Trophoblast cell (in vitro differentiated cells and primary cell): ENCODE measurements at regions not wholly inside any gene's neighbourhood (a gene's known extent, or its start where the extent isn't known, plus 50 kb on each side); places are given as distances from the start of the nearest gene placed in this dataset.

ENCODE experiments used
- DNase-seq, 2 donors: peaks; one replicate each; pipeline ENCODE4 v3.0.0-alpha.2; 2016
- H2AFZ ChIP-seq: 2 replicates; pipeline ENCODE4 v1.6.1; 2013; ENCODE audit warnings: low read length, moderate library complexity, mild to moderate bottlenecking; ENCODE audit not compliant: insufficient read depth, poor library complexity
- H2AK5ac ChIP-seq: 2 replicates; pipeline ENCODE4 v1.6.1; 2013; ENCODE audit warnings: mild to moderate bottlenecking, low read length
- H2BK120ac ChIP-seq: 2 replicates; pipeline ENCODE4 v1.6.1; 2013; ENCODE audit warnings: low read length, mild to moderate bottlenecking, moderate library complexity; ENCODE audit not compliant: insufficient read depth, poor library complexity
- H2BK12ac ChIP-seq: 2 replicates; pipeline ENCODE4 v1.6.1; 2013; ENCODE audit warnings: mild to moderate bottlenecking, low read length, moderate library complexity
- H2BK5ac ChIP-seq: 2 replicates; pipeline ENCODE4 v1.6.1; 2013; ENCODE audit warnings: low read length, low read depth, moderate library complexity, mild to moderate bottlenecking; ENCODE audit not compliant: poor library complexity
- H3K14ac ChIP-seq: 2 replicates; pipeline ENCODE4 v1.6.1; 2013; ENCODE audit warnings: mild to moderate bottlenecking, low read length
- H3K18ac ChIP-seq: 2 replicates; pipeline ENCODE4 v1.6.1; 2013; ENCODE audit warnings: mild to moderate bottlenecking, low read length
- H3K23ac ChIP-seq: 2 replicates; pipeline ENCODE4 v1.6.1; 2013; ENCODE audit warnings: low read length
- H3K27ac ChIP-seq: 2 replicates; pipeline ENCODE4 v1.5.1; 2013; ENCODE audit warnings: low read depth, mild to moderate bottlenecking, inconsistent platforms, low read length, moderate library complexity
- H3K27me3 ChIP-seq: 2 replicates; pipeline ENCODE4 v1.6.1; 2013; ENCODE audit warnings: inconsistent platforms, mild to moderate bottlenecking, low read length, moderate library complexity; ENCODE audit not compliant: insufficient read depth
- H3K36me3 ChIP-seq, 2 experiments: 1 replicate in 1 of 2; 2 replicates in 1 of 2; pipeline ENCODE4 v1.6.1; 2013; ENCODE audit warnings: low read length in 2 of 2, mild to moderate bottlenecking in 2 of 2, moderate library complexity in 1 of 2; ENCODE audit not compliant: insufficient read depth in 2 of 2, control insufficient read depth in 1 of 2
- H3K4ac ChIP-seq: 2 replicates; pipeline ENCODE4 v1.6.1; 2013; ENCODE audit warnings: low read depth, mild to moderate bottlenecking, low read length, moderate library complexity
- H3K4me1 ChIP-seq, 2 experiments: 1 replicate in 1 of 2; 2 replicates in 1 of 2; pipeline ENCODE4 v1.6.1; 2013; ENCODE audit warnings: low read length in 2 of 2, mild to moderate bottlenecking in 2 of 2, moderate library complexity in 1 of 2; ENCODE audit not compliant: insufficient read depth in 2 of 2, control insufficient read depth in 1 of 2
- H3K4me2 ChIP-seq: 2 replicates; pipeline ENCODE4 v1.6.1; 2013; ENCODE audit warnings: inconsistent platforms, mild to moderate bottlenecking, low read length, moderate library complexity
- H3K4me3 ChIP-seq: 2 replicates; pipeline ENCODE4 v1.5.1; 2013; ENCODE audit warnings: mild to moderate bottlenecking, low read depth, low read length, inconsistent platforms
- H3K79me1 ChIP-seq: one replicate; pipeline ENCODE4 v1.6.1; 2013; ENCODE audit warnings: low read length
- H3K79me2 ChIP-seq: 2 replicates; pipeline ENCODE4 v1.6.1; 2013; ENCODE audit warnings: low read length, mild to moderate bottlenecking; ENCODE audit not compliant: control insufficient read depth, insufficient read depth, poor library complexity
- H3K9ac ChIP-seq: 2 replicates; pipeline ENCODE4 v1.6.1; 2013; ENCODE audit warnings: mild to moderate bottlenecking, low read length
- H3K9me3 ChIP-seq: 2 replicates; pipeline ENCODE4 v1.6.1; 2013; ENCODE audit warnings: low read depth, mild to moderate bottlenecking, control low read depth, inconsistent platforms, low read length; ENCODE audit not compliant: insufficient read depth
- H4K12ac ChIP-seq: 2 replicates; pipeline ENCODE4 v1.6.1; 2013; ENCODE audit warnings: low read depth, mild to moderate bottlenecking, low read length, moderate library complexity
- H4K8ac ChIP-seq: 2 replicates; pipeline ENCODE4 v1.6.1; 2013; ENCODE audit warnings: low read depth, mild to moderate bottlenecking, low read length, moderate library complexity
- H4K91ac ChIP-seq: one replicate; pipeline ENCODE4 v1.6.1; 2013; ENCODE audit warnings: low read depth, mild to moderate bottlenecking, low read length, moderate library complexity
- WGBS: extraction: QIAGEN DNeasy Blood & Tissue Kit; methylation state at CpG from one replicate; pipeline ENCODE4 v1.1.7; 2013; ENCODE audit warnings: missing lambda C conversion rate; ENCODE audit not compliant: insufficient read length, insufficient coverage; ENCODE audit errors: extremely low coverage; 5-methylcytosine and 5-hydroxymethylcytosine counted together

DNA sequence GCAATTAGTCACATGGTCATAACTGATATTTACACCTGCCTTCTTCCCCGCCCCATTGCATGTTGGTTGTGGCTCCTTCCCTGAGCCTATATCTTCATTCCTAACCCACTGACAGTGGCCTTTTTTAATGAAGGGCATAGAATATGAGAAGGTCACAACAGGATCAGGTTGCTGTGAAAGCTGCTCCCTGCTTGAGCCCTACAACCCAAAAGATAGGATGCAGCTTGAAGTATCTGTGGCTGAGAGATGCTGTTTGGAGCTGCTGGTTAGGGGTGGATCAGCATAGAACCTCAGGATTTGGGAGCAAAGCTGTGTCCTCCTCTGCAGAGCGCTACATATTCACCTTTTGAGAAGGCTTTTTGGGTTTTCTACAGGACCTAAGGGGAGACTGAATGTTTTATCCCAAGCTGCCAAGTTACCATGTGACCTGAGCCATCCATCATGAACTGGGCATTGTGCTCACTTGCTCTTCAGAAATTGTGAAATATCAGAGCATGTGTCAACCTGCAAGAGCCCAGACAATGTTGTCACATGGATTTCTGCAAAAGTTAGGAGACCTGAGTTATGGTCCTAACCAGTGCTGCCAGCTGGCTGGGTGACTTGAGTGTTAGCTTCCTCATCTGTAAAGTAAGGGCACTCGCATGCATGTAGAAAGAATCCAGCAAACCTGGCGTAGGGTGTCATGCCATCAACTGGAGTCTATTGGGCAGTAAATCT, 49.8 kb upstream of the ARL8B start:
- Histone ChIP-seq H3K4me1 (no peaks in the 10 kb centered on the region), H3K4ac (no peak overlapping the region), H3K23ac (no peak overlapping the region), H2AFZ (no peak overlapping the region), H2BK5ac (no peak overlapping the region), H2AK5ac (no peak overlapping the region), H3K4me2 (no peak overlapping the region), H4K8ac (no peak overlapping the region), H3K18ac (no peak overlapping the region), H3K79me2 (no peaks in the 10 kb centered on the region), H3K27ac (no peak overlapping the region), H4K91ac (no peak overlapping the region), H3K36me3 (no peaks in the 10 kb centered on the region), H4K12ac (no peak overlapping the region), H3K79me1 (no peaks in the 10 kb centered on the region), H3K27me3 (no peaks in the 10 kb centered on the region), H2BK12ac (no peak overlapping the region), H3K9me3 (no peaks in the 10 kb centered on the region), H3K4me3 (no peak overlapping the region), H3K14ac (no peak overlapping the region), H3K9ac (no peak overlapping the region), H2BK120ac (no peak overlapping the region)
- WGBS: no CpG with 5 or more reads among the region's 4 CpGs
- no peak for DNase-seq
